HepG2 (cell line): ENCODE measurements at regions not wholly inside any gene's neighbourhood (a gene's known extent, or its start where the extent isn't known, plus 50 kb on each side); places are given as distances from the start of the nearest gene placed in this dataset.
A peak's percentile ranks its signal among the peaks of the same experiment; 100 is the strongest.

Experiments used
- AGO2 ChIP-seq: fragments of 200-400 bp; formaldehyde crosslinking; optimal IDR thresholded peaks from 2 replicates; pipeline ENCODE3; 2017; ENCODE audit warnings: mild to moderate bottlenecking, low read depth, low read length, moderate library complexity
- CHD4 ChIP-seq: fragments of 200-600 bp; sonication (generic); IDR thresholded peaks from 2 replicates; pipeline ENCODE4 v1.7.0; 2017; ENCODE audit warnings: mild to moderate bottlenecking, low read length, borderline replicate concordance
- ELF4 ChIP-seq: sonication (generic); formaldehyde crosslinking; IDR thresholded peaks from 2 replicates; pipeline ENCODE4 v1.5.0; 2020; ENCODE audit warnings: missing genetic modification reagents, mild to moderate bottlenecking, moderate library complexity, borderline replicate concordance
- EZH2 ChIP-seq: conservative IDR thresholded peaks from 2 replicates; pipeline ENCODE4 v1.6.1; 2012; ENCODE audit warnings: mild to moderate bottlenecking, low read depth, low read length, moderate library complexity
- HOXA3 ChIP-seq: sonication (generic); formaldehyde crosslinking; IDR thresholded peaks from 2 replicates; pipeline ENCODE4 v1.5.0; 2020; ENCODE audit warnings: missing genetic modification reagents
- MTF2 ChIP-seq: sonication (generic); formaldehyde crosslinking; IDR thresholded peaks from 2 replicates; pipeline ENCODE4 v1.5.0; 2020; ENCODE audit warnings: missing genetic modification reagents, borderline replicate concordance
- ZBTB42 ChIP-seq: sonication (generic); formaldehyde crosslinking; IDR thresholded peaks from 2 replicates; pipeline ENCODE4 v1.5.0; 2020; ENCODE audit warnings: mild to moderate bottlenecking, missing genetic modification reagents
- ZFP37 ChIP-seq: sonication (generic); formaldehyde crosslinking; IDR thresholded peaks from 2 replicates; pipeline ENCODE4 v1.4.0; 2020; ENCODE audit warnings: missing genetic modification reagents, borderline replicate concordance
- ZNF564 ChIP-seq: sonication (generic); formaldehyde crosslinking; IDR thresholded peaks from 2 replicates; pipeline ENCODE4 v1.8.1; 2023; ENCODE audit warnings: mild to moderate bottlenecking, missing genetic modification reagents
- ZNF781 ChIP-seq: sonication (generic); formaldehyde crosslinking; IDR thresholded peaks from 2 replicates; pipeline ENCODE4 v1.5.1; 2020; ENCODE audit warnings: borderline replicate concordance, mild to moderate bottlenecking, missing genetic modification reagents; ENCODE audit errors: not compliant biosample characterization
- TF ChIP-seq, protein P1 (sequence below): sonication (generic); formaldehyde crosslinking; IDR thresholded peaks from 2 replicates; pipeline ENCODE4 v1.5.1; 2020; ENCODE audit warnings: mild to moderate bottlenecking, missing genetic modification reagents, borderline replicate concordance
- TF ChIP-seq, protein P2 (sequence below): sonication (generic); formaldehyde crosslinking; IDR thresholded peaks from 2 replicates; pipeline ENCODE4 v1.4.0; 2020; ENCODE audit warnings: mild to moderate bottlenecking, missing genetic modification reagents
- TF ChIP-seq, protein P3 (sequence below): sonication (generic); formaldehyde crosslinking; conservative IDR thresholded peaks from 2 replicates; pipeline ENCODE4 v1.4.0; 2020; ENCODE audit warnings: mild to moderate bottlenecking, missing genetic modification reagents, moderate library complexity
- TF ChIP-seq, protein P4 (sequence below): sonication (generic); formaldehyde crosslinking; IDR thresholded peaks from 2 replicates; pipeline ENCODE4 v1.4.0; 2020; ENCODE audit warnings: mild to moderate bottlenecking, missing genetic modification reagents
- TF ChIP-seq, protein P5 (sequence below): sonication (generic); formaldehyde crosslinking; IDR thresholded peaks from 2 replicates; pipeline ENCODE4; 2020; ENCODE audit warnings: missing genetic modification reagents, mild to moderate bottlenecking, borderline replicate concordance

DNA sequence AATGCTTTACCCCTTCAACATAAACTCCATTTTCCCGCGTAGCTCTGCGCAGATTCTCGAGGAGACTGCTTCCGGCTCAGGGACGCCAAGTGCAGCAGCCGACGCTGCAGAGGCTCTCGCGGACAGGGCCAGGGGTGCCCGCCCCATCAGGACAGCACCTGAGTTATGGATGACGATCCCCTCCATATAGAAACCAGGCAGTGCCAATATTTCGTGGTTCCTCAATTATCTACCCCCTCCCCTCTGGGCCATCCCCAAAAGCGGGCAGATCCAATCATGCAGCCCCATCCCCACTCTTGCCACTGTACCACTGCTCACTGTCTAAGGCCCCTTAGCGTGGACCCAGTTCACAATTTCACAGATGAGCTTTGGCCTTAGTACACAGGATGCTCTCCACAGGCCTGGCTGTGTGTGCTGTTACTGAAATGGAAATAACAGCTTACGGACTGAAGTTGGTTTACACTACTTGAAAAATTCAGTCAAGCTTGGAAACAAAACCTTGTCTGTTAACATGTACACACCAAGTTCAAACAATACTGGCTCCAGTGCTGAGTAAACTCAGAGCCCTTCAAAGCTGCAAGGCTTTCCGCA lies 74.5 kb downstream of the DACT2 start (continued):
- TF ChIP-seq, protein P1, sequence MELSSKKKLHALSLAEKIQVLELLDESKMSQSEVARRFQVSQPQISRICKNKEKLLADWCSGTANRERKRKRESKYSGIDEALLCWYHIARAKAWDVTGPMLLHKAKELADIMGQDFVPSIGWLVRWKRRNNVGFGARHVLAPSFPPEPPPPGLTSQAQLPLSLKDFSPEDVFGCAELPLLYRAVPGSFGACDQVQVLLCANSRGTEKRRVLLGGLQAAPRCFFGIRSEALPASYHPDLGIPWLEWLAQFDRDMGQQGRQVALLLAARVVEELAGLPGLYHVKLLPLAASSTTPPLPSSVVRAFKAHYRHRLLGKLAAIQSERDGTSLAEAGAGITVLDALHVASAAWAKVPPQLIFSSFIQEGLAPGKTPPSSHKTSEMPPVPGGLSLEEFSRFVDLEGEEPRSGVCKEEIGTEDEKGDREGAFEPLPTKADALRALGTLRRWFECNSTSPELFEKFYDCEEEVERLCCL = no peak
- TF ChIP-seq ELF4 (CRISPR knock-in tag) (no peak), ZNF781 (no peak), HOXA3 (peak; percentile 79), EZH2 (no peak), ZFP37 (CRISPR knock-in tag) (0 out of 2 replicates have a peak, but pooled peaks have one; percentile 34), ZBTB42 (no peak), MTF2 (no peak), AGO2 (no peak), CHD4 (peak; percentile 52; the same call in 1 of the 2 replicates), ZNF564 (CRISPR knock-in tag) (no peak)
- TF ChIP-seq, protein P2, sequence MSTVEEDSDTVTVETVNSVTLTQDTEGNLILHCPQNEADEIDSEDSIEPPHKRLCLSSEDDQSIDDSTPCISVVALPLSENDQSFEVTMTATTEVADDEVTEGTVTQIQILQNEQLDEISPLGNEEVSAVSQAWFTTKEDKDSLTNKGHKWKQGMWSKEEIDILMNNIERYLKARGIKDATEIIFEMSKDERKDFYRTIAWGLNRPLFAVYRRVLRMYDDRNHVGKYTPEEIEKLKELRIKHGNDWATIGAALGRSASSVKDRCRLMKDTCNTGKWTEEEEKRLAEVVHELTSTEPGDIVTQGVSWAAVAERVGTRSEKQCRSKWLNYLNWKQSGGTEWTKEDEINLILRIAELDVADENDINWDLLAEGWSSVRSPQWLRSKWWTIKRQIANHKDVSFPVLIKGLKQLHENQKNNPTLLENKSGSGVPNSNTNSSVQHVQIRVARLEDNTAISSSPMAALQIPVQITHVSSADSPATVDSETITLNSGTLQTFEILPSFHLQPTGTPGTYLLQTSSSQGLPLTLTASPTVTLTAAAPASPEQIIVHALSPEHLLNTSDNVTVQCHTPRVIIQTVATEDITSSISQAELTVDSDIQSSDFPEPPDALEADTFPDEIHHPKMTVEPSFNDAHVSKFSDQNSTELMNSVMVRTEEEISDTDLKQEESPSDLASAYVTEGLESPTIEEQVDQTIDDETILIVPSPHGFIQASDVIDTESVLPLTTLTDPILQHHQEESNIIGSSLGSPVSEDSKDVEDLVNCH (CRISPR knock-in tag) = no peak
- TF ChIP-seq, protein P3, sequence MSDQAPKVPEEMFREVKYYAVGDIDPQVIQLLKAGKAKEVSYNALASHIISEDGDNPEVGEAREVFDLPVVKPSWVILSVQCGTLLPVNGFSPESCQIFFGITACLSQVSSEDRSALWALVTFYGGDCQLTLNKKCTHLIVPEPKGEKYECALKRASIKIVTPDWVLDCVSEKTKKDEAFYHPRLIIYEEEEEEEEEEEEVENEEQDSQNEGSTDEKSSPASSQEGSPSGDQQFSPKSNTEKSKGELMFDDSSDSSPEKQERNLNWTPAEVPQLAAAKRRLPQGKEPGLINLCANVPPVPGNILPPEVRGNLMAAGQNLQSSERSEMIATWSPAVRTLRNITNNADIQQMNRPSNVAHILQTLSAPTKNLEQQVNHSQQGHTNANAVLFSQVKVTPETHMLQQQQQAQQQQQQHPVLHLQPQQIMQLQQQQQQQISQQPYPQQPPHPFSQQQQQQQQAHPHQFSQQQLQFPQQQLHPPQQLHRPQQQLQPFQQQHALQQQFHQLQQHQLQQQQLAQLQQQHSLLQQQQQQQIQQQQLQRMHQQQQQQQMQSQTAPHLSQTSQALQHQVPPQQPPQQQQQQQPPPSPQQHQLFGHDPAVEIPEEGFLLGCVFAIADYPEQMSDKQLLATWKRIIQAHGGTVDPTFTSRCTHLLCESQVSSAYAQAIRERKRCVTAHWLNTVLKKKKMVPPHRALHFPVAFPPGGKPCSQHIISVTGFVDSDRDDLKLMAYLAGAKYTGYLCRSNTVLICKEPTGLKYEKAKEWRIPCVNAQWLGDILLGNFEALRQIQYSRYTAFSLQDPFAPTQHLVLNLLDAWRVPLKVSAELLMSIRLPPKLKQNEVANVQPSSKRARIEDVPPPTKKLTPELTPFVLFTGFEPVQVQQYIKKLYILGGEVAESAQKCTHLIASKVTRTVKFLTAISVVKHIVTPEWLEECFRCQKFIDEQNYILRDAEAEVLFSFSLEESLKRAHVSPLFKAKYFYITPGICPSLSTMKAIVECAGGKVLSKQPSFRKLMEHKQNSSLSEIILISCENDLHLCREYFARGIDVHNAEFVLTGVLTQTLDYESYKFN (CRISPR knock-in tag) = peak; percentile 95
- TF ChIP-seq, protein P4, sequence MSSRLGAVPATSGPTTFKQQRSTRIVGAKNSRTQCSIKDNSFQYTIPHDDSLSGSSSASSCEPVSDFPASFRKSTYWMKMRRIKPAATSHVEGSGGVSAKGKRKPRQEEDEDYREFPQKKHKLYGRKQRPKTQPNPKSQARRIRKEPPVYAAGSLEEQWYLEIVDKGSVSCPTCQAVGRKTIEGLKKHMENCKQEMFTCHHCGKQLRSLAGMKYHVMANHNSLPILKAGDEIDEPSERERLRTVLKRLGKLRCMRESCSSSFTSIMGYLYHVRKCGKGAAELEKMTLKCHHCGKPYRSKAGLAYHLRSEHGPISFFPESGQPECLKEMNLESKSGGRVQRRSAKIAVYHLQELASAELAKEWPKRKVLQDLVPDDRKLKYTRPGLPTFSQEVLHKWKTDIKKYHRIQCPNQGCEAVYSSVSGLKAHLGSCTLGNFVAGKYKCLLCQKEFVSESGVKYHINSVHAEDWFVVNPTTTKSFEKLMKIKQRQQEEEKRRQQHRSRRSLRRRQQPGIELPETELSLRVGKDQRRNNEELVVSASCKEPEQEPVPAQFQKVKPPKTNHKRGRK (CRISPR knock-in tag) = no peak
- TF ChIP-seq, protein P5, sequence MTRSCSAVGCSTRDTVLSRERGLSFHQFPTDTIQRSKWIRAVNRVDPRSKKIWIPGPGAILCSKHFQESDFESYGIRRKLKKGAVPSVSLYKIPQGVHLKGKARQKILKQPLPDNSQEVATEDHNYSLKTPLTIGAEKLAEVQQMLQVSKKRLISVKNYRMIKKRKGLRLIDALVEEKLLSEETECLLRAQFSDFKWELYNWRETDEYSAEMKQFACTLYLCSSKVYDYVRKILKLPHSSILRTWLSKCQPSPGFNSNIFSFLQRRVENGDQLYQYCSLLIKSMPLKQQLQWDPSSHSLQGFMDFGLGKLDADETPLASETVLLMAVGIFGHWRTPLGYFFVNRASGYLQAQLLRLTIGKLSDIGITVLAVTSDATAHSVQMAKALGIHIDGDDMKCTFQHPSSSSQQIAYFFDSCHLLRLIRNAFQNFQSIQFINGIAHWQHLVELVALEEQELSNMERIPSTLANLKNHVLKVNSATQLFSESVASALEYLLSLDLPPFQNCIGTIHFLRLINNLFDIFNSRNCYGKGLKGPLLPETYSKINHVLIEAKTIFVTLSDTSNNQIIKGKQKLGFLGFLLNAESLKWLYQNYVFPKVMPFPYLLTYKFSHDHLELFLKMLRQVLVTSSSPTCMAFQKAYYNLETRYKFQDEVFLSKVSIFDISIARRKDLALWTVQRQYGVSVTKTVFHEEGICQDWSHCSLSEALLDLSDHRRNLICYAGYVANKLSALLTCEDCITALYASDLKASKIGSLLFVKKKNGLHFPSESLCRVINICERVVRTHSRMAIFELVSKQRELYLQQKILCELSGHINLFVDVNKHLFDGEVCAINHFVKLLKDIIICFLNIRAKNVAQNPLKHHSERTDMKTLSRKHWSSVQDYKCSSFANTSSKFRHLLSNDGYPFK (CRISPR knock-in tag) = 0 out of 2 replicates have a peak, but pooled peaks have one; percentile 34
